ENCODE measurements at regions not wholly inside any gene's neighbourhood (a gene's known extent, or its start where the extent isn't known, plus 50 kb on each side); places are given as distances from the start of the nearest gene placed in this dataset.

- TF ChIP-seq POLR2AphosphoS5 (IDR thresholded peaks at IDR 0.05; ENCODE audit: low read depth, low read length) (no peak), POLR2A (IDR thresholded peaks at IDR 0.05; ENCODE audit: low read depth, low read length) (no peak), PAX5 (IDR thresholded peaks at IDR 0.05; ENCODE audit: insufficient read depth, low read length, severe bottlenecking) (no peak), TAF1 (IDR thresholded peaks at IDR 0.05; ENCODE audit: low read depth, low read length) (no peak)
Measured at GRCh38 chr13:50393628-50394027, 378.4 kb downstream of the KCNRG start.

All from GM12891 (cell line).